ENCODE measurements at regions not wholly inside any gene's neighbourhood (a gene's known extent, or its start where the extent isn't known, plus 50 kb on each side); places are given as distances from the start of the nearest gene placed in this dataset.
"Not testable (repeated sequence)": the region's sequence is repeated elsewhere in the genome, so short reads cannot be mapped to it uniquely, and the experiment has no call there.

DNA sequence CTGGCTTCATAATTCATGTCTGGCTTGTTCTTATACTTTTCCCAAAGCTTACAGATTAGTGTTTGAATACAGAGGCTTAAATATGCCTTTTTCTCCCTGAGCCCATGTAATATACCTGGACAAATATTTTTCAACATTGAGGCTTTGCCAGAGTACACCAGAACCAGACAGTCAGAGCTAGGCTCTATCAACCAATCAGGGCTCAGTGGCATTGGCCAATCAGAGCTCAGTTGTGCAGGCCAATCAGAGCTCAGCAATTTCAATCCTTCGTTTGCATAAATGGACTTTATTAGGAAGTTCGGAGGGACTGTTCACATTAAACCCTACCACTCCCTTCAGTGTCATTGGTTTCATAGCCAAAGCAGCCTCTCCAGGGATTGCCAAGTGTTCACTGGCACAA is 51.2 kb upstream of the TMSB15B start:
- no peak for DNase-seq

DNA sequence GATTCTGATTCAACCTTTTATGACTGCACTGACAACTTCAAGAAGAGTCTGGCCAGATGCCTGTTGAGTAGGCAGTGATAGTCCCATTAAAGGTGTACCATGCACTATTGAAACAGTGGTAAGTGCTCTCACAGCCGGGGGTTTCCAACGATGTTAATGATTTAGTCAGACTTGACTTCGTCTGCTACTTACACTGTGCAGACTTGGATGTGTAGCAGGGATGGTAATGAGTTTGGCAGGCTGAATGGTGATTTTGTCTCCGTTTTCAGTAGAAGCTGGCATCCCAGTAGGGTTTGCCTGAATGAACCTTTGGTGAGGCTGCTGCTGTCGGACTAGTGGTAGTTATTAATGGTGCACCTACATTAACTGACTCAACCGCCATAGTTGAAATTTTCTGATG is 52.0 kb upstream of the TMSB15B start:
- no peak for DNase-seq

DNA sequence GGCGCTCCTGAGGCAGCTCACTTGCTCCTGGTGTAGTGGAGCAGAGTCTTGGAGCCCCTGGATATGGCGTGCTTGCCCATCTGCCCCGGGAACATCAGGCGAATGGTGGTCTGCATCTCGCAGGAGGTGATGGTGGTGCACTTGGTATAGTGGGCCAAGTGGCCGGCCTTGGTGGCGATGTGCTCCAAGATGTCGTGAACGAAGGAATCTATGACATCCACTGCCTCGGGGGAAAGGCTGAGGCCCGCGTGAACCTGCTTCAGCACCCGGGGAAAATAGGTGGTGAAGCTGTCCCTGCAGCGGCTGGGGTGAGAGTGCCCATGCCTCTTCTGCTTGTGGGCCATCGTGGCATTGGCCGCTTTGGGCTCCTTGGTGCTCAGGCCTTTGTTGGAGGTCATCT is 58.1 kb upstream of the TMSB15B start:
- no peak for DNase-seq

DNA sequence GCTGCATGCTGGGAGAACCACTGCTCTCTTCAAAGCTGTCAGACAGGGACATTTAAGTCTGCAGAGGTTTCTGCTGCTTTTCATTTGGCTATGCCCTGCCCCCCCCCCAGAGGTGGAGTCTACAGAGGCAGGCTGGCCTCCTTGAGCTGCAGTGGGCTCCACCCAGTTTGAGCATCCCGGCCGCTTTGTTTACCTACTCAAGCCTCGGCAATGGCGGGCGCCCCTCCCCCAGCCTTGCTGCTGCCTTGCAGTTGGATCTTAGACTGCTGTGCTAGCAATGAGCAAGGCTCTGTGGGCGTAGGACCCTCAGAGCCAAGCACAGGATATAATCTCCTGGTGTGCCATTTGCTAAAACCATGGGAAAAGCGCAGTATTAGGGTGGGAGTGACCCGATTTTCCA is 59.8 kb upstream of the TMSB15B start:
- not testable (repeated sequence) for DNase-seq

DNA sequence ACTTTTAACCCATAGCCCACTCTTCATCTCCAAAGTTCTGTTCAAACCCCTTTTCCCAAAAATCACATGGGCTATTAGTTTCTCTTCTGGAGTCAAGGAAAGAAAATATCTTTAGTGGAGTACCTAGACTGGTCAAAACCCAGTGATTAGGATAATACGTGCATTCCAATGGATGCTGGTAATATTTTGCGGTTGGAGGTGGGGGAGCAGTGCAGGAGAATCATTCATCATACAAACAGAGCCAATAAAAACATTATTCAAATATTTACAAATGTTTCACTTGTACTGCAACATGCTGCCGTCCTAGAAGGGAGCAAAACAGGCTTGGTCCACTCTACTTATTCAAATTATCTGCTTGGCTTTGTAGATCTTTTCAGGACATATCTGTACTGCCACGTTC is 57.2 kb upstream of the RAB9B start:
- no peak for DNase-seq

DNA sequence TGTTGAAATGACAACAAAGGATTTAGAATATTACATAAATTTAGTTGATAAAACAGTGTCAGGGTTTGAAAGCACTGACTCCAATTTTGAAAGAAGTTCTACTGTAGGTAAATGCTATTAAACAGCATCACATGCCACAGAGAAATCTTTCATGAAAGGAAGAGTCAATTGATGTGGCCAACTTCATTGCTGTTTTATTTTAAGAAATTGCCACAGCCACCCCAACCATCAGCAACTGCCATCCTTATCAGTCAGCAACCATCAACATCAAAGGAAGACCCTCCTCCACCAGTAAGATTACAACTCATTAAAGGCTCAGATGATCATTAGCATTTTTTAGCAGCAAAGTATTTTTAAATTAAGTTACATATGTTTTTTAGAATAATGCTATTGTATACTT is 54.6 kb upstream of the RAB9B start:
- DNase-seq: no peak

DNA sequence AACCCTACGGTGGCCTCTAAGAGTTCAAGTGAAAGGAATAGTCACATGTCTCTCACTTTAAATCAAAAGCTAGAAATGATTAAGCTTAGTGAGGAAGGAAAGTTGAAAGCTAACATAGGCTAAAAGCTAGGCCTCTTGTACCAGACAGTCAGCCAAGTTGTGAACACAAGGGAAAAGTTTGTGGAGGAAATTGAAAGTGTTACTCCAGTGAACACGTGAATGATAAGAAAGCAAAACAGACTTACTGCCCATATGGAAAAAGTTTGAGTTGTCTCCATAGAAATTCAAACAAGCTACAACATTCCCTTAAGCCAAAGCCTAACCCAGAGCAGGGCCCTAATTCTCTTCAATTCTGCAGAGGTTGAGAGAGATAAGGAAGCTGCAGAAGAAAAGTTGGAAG is 51.5 kb upstream of the RAB9B start:
- DNase-seq: peak; percentile 22

DNA sequence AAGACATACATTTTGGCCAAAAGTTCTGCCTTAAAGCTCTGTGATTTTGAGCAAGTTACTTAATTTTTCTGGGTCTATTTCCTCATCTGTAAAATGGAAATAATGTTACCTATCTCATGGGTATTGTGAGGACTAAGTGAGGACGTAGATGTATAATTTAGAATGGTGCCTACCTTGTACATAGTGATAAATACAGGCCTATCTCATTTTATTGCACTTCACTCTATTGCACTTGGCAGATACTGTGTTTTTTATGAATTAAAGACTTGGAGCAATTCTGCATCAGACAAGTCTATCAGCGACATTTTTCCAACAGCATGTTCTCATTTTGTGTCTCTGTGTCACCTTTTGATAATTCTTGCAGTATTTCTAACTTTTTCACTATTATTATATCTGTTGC is 50.9 kb upstream of the RAB9B start:
- DNase-seq: no peak
